ENCODE measurements at regions not wholly inside any gene's neighbourhood (a gene's known extent, or its start where the extent isn't known, plus 50 kb on each side); places are given as distances from the start of the nearest gene placed in this dataset.

DNA sequence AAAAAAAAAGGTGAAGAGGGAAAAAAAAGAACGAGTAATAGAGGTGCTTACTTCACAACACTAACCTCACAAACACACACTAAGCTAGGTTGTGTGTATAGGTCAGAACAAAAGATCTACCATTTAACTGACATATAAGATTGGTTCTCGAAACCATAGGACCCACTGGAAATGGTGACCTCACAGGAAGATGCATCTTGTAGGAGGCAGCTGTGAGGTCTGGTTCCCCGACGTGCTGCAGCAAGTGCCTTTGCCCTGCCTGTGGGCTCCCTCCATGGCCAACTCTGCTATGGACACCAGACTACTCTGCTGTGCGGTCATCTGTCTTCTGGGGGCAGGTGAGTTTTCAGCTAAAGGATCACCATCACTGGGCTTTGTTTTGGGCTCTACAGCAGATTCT lies 133.8 kb upstream of the PRSS1 start:
- H3K4me3 ChIP-seq (ENCODE audit: low read depth in 1 of 2, low read length in 1 of 2), result no peak overlapping the region
- no peaks in the 10 kb centered on the region for H3K36me3 ChIP-seq
- H3K4me1 ChIP-seq (ENCODE audit: control insufficient read depth in 1 of 2, insufficient read depth in 1 of 2, low read depth in 1 of 2, low read length in 1 of 2), result no peaks in the 10 kb centered on the region
- no peaks in the 10 kb centered on the region for H3K27me3 ChIP-seq
- H3K9me3 ChIP-seq, result no peaks in the 10 kb centered on the region
- TF ChIP-seq, protein P1, sequence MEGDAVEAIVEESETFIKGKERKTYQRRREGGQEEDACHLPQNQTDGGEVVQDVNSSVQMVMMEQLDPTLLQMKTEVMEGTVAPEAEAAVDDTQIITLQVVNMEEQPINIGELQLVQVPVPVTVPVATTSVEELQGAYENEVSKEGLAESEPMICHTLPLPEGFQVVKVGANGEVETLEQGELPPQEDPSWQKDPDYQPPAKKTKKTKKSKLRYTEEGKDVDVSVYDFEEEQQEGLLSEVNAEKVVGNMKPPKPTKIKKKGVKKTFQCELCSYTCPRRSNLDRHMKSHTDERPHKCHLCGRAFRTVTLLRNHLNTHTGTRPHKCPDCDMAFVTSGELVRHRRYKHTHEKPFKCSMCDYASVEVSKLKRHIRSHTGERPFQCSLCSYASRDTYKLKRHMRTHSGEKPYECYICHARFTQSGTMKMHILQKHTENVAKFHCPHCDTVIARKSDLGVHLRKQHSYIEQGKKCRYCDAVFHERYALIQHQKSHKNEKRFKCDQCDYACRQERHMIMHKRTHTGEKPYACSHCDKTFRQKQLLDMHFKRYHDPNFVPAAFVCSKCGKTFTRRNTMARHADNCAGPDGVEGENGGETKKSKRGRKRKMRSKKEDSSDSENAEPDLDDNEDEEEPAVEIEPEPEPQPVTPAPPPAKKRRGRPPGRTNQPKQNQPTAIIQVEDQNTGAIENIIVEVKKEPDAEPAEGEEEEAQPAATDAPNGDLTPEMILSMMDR (IDR thresholded peaks at IDR 0.05), result no peak
- no peak overlapping the region for H3K27ac ChIP-seq

DNA sequence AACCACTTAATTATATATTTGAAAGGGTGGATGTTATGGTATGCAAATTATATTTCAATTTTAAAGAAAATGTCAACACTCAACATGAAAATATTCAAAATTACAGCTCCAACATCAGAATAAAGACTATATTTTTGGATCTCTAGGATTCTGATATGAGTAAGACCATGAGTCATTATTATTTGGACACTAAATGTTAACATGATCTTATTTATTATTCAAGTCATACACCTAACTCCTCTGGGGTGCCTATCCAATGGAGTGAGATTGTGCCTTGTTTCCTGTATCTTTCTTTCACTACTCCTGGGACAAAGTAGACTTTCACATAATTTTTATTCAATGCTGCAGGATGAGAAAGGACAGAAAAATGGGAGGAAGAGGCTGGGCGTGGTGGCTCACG lies 135.2 kb upstream of the PRSS1 start:
- Histone ChIP-seq H3K9me3 (no peaks in the 10 kb centered on the region), H3K4me3 (ENCODE audit: low read depth in 1 of 2, low read length in 1 of 2) (no peak overlapping the region), H3K4me1 (ENCODE audit: control insufficient read depth in 1 of 2, insufficient read depth in 1 of 2, low read depth in 1 of 2, low read length in 1 of 2) (no peaks in the 10 kb centered on the region), H3K36me3 (no peaks in the 10 kb centered on the region), H3K27ac (no peak overlapping the region), H3K27me3 (no peaks in the 10 kb centered on the region)
- TF ChIP-seq, protein P1 (IDR thresholded peaks at IDR 0.05), result no peak

DNA sequence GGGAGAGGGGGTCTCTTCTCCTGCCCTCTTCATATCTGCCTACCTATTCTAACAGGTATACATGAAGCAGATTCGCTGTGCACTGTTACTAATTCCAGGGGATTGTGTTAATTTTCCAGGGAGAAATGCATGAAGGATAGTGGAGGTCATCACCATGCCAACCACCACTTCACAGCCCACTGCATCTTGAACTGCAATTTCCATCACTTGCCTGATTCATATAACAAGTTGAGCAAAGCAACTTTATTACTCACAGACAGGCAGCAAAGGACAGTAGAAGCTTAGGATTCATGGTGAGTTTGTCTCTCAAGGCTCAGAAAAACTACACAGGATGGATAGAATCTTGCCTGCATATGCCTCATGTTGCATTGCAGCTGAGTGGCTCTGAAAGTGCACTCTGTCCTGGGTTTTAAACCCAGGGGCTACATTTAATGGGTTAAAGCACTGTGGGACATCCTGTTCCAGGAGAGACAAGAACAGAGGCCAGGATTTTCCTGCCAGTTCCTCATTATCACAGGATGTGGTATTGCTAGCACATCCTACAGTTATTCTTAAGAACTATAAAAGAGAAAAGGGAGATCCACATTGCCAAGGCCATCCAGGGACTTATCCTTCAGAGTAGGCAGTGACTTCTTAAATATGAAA lies 136.9 kb upstream of the PRSS1 start:
- H3K36me3 ChIP-seq, result no peaks in the 10 kb centered on the region
- H3K27ac ChIP-seq, result no peak overlapping the region
- H3K4me3 ChIP-seq (ENCODE audit: low read depth in 1 of 2, low read length in 1 of 2), result no peak overlapping the region
- TF ChIP-seq, protein P1 (IDR thresholded peaks at IDR 0.05), result no peak
- H3K27me3 ChIP-seq, result no peaks in the 10 kb centered on the region
- H3K4me1 ChIP-seq (ENCODE audit: control insufficient read depth in 1 of 2, insufficient read depth in 1 of 2, low read depth in 1 of 2, low read length in 1 of 2), result no peaks in the 10 kb centered on the region
- H3K9me3 ChIP-seq, result no peaks in the 10 kb centered on the region

DNA sequence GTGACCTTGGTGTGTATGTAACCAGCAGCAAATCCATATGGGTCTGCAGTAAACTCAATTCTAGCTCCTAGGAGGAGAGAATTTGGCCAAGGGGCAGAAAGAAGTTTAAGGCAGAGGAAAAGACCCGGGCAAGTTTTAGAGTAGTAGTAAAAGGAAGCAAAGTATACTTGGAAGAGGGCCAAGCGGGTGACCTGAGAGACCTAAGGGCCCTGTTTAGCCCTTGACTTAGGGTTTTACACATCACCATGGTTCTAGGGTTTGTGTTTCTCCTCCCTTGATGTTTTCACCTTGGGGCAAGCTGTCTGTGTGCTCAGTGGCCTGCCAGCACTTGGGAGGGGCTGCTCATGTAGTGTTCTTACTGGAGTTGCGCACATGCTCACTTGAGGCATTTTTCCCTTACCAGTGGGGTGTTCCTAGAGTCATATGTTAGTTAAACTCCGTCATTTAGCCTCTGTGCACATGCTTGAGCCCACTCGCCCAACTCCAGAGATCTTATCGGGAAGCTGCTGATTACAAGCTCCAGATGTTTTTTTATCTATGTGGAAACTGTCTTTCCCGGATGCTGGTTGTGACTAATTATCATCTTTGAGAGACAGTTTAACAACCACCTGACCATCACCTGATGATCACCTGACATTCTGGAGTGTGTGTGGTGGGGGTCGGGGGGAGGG lies 137.6 kb upstream of the PRSS1 start:
- Histone ChIP-seq H3K9me3 (no peaks in the 10 kb centered on the region), H3K4me1 (ENCODE audit: control insufficient read depth in 1 of 2, insufficient read depth in 1 of 2, low read depth in 1 of 2, low read length in 1 of 2) (no peaks in the 10 kb centered on the region), H3K36me3 (no peaks in the 10 kb centered on the region), H3K27me3 (no peaks in the 10 kb centered on the region), H3K27ac (no peak overlapping the region), H3K4me3 (ENCODE audit: low read depth in 1 of 2, low read length in 1 of 2) (no peak overlapping the region)
- TF ChIP-seq, protein P1 (IDR thresholded peaks at IDR 0.05), result no peak

DNA sequence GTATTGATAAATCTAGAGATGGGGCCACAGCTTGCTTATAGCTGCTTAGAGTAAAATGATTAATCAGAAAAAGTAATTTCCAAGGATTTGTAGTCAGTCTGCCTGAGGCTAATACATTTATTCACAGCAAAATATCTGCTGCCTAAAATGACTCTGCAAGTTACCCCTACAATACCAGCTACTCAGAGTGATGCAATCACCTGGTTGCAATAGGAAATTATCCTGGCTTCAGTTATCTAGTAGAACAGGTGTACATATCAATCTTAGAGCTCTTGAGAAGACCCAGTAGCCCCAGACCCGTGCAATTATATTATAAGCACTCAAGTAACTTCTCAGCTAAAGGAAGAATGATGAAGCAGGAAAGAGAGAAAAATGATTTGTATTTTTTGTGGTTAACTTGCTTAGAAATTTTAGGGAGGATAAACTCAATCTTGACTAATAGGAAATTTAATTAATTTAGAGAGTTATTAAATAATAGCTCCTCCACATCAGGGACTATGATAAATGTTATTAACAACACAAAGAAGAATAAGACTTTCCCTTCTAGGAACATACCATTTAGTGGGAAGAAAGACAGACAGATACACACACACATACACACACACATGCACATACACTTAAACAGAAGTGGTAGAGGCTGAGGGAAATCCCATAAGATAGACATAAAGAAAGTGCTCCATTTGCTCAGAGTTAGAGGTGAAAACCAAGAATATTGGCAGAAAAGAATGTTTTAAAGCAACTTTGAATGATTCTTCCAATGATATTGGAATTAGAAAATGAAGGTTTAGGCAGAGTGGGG lies 140.4 kb upstream of the PRSS1 start:
- TF ChIP-seq, protein P1 (IDR thresholded peaks at IDR 0.05), result no peak
- H3K9me3 ChIP-seq, result no peaks in the 10 kb centered on the region
- no peak overlapping the region for H3K27ac ChIP-seq
- no peaks in the 10 kb centered on the region for H3K4me1 ChIP-seq (ENCODE audit: control insufficient read depth in 1 of 2, insufficient read depth in 1 of 2, low read depth in 1 of 2, low read length in 1 of 2)
- no peak overlapping the region for H3K4me3 ChIP-seq (ENCODE audit: low read depth in 1 of 2, low read length in 1 of 2)
- H3K36me3 ChIP-seq, result no peaks in the 10 kb centered on the region
- H3K27me3 ChIP-seq, result no peaks in the 10 kb centered on the region

Measured in neutrophil (primary cell).